ENCODE measurements at regions not wholly inside any gene's neighbourhood (a gene's known extent, or its start where the extent isn't known, plus 50 kb on each side); places are given as distances from the start of the nearest gene placed in this dataset.
"Not testable (repeated sequence)": the region's sequence is repeated elsewhere in the genome, so short reads cannot be mapped to it uniquely, and the experiment has no call there.

GRCh38 chr18:11511434-11512095, 97.8 kb upstream of the SLC35G4 start:
- DNase-seq (ENCODE audit: low read depth), result no peak

- DNase-seq (ENCODE audit: low read depth), result no peak
Observed at GRCh38 chr18:11506856-11507255, 102.5 kb upstream of the SLC35G4 start.

- DNase-seq (ENCODE audit: low read depth), result no peak
Observed at GRCh38 chr18:11505993-11506392, 103.4 kb upstream of the SLC35G4 start.

- DNase-seq (ENCODE audit: low read depth), result no peak
Observed at GRCh38 chr18:11504962-11505361, 104.4 kb upstream of the SLC35G4 start.

GRCh38 chr18:11502368-11502767, 107.0 kb upstream of the SLC35G4 start:
- no peak for DNase-seq (ENCODE audit: low read depth)

GRCh38 chr18:11501352-11501751, 108.0 kb upstream of the SLC35G4 start:
- DNase-seq (ENCODE audit: low read depth), result no peak

- DNase-seq (ENCODE audit: low read depth), result no peak
Observed at GRCh38 chr18:11500153-11501122, 109.0 kb upstream of the SLC35G4 start.

GRCh38 chr18:11498821-11499220, 110.6 kb upstream of the SLC35G4 start:
- DNase-seq (ENCODE audit: low read depth), result no peak

- no peak for DNase-seq (ENCODE audit: low read depth)
Observed at GRCh38 chr18:11497585-11497984, 111.8 kb upstream of the SLC35G4 start.

GRCh38 chr18:11496526-11497172, 112.7 kb upstream of the SLC35G4 start:
- no peak for DNase-seq (ENCODE audit: low read depth)

GRCh38 chr18:11495441-11495840, 114.0 kb upstream of the SLC35G4 start:
- DNase-seq (ENCODE audit: low read depth), result no peak

- DNase-seq (ENCODE audit: low read depth), result no peak
Observed at GRCh38 chr18:11494107-11494506, 115.3 kb upstream of the SLC35G4 start.

GRCh38 chr18:11489266-11489899, 120.0 kb upstream of the SLC35G4 start:
- no peak for DNase-seq (ENCODE audit: low read depth)

- no peak for DNase-seq (ENCODE audit: low read depth)
Observed at GRCh38 chr18:11488175-11488574, 121.2 kb upstream of the SLC35G4 start.

GRCh38 chr18:11487390-11487789, 122.0 kb upstream of the SLC35G4 start:
- DNase-seq (ENCODE audit: low read depth), result no peak

- DNase-seq (ENCODE audit: low read depth), result no peak
Observed at GRCh38 chr18:11482271-11482670, 127.1 kb upstream of the SLC35G4 start.

- DNase-seq (ENCODE audit: low read depth), result no peak
Observed at GRCh38 chr18:11480692-11481091, 128.7 kb upstream of the SLC35G4 start.

GRCh38 chr18:11479031-11479430, 130.4 kb upstream of the SLC35G4 start:
- DNase-seq (ENCODE audit: low read depth), result not testable (repeated sequence)

GRCh38 chr18:11470941-11471340, 138.5 kb upstream of the SLC35G4 start:
- no peak for DNase-seq (ENCODE audit: low read depth)

GRCh38 chr18:11468617-11469016, 140.8 kb upstream of the SLC35G4 start:
- no peak for DNase-seq (ENCODE audit: low read depth)

GRCh38 chr18:11468120-11468519, 141.3 kb upstream of the SLC35G4 start:
- DNase-seq (ENCODE audit: low read depth), result no peak

GRCh38 chr18:11467611-11468010, 141.8 kb upstream of the SLC35G4 start:
- no peak for DNase-seq (ENCODE audit: low read depth)
